IPS DF 4.7 (cell line): ENCODE measurements at regions not wholly inside any gene's neighbourhood (a gene's known extent, or its start where the extent isn't known, plus 50 kb on each side); places are given as distances from the start of the nearest gene placed in this dataset.
A peak's percentile ranks its signal among the peaks of the same experiment; 100 is the strongest.
"Not testable (repeated sequence)": the region's sequence is repeated elsewhere in the genome, so short reads cannot be mapped to it uniquely, and the experiment has no call there.

Experiments used
- DNase-seq: peaks from one replicate; pipeline ENCODE4 v3.0.0-alpha.2; 2013; ENCODE audit warnings: low spot score; ENCODE audit errors: extremely low read depth

DNA sequence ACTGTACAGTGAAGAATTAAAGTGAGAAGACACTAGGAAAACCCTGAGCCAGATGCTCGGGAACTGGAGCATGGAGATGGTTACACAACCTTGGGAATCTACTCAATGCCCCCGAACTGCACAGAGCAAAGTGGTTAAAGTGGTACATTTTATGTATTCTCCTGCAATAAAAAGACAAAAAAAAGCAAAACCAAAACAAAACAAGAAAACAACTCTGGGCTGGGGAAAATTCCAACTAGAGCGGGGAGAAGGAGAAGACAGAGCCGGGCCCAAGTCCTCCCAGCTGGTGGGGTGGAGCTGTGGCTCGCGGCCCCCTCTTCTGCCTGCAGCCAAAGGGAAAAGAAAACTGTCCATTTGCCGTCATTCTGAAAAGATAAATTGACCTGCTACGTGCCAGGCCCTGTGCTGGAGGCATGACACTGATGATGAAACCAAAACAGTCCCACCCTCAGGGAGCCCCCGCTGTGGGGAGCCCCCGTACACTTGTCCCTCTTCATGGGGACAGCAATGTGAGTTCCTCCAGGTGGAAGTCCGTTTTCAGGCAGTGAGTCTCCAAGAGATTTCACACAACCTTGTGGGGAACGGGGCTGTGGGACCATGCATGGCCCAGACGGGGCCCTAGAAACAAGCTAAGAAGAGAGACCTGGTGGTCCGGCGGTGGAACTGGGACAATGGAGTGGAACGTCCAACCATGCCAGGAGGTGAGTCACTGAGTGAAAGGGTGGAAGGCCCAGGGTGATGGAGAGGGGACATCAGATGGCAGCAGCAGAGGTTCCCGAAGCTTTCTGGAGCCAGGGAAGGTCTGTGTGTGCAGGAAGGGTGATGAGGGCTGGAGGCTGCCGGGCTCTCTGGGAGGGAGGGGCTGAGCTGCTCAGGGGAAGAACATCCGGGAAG is 114.8 kb upstream of the COL5A1 start:
- DNase-seq, result no peak

DNA sequence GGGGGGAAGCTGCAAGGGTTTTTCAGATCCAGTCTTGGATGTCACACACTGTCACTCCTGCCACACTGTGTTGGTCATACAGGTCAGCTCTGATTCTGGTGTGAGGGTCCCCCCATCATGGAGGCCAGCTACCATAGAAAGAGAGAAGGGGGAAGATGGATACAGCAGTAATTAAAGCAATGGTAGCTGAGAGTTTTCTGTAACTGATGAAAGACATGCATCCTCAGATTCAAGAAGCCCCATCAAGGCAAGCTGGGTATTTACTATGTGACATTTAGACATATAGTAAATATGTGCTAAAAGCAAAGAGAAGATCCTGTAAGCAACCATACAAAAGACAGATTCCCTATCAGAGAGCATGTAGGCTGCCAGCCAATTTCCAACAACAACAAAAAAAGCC is 110.9 kb upstream of the COL5A1 start:
- DNase-seq, result no peak

DNA sequence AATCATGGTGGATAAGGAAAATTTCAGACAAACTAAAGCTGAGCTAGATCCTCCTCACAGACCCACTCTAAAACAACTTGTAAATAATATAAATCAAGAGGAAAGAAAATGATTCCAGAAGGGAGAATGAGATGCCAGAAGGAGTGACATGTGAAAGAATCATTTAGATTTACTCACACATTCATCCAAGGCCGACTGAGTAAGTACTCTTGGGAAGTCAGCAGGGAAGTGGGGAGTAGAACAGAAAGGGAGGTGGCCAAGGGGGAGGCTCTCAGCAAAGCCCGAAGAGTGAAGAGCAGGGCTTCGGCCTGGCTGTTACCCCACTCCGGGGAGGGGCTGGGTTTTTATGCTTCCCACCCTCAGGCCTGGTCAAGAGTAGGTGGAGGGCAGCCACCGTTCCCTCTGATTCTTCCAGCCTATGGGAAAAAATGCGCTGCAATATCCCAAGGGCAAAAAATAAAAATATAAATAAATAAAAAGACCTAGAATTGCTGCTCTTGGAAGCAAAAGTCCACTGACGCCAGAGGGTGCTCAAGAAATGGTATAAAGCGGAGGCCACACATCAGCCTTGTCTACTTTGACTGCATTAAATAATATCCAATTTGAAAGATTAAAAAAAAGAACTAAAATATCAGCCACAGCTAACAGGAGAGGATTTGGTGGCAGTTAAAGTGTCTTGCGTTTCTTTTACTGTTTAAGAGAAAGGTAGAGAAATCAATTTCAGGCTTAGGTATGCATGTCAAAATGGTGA is 110.2 kb upstream of the COL5A1 start:
- DNase-seq, result no peak

DNA sequence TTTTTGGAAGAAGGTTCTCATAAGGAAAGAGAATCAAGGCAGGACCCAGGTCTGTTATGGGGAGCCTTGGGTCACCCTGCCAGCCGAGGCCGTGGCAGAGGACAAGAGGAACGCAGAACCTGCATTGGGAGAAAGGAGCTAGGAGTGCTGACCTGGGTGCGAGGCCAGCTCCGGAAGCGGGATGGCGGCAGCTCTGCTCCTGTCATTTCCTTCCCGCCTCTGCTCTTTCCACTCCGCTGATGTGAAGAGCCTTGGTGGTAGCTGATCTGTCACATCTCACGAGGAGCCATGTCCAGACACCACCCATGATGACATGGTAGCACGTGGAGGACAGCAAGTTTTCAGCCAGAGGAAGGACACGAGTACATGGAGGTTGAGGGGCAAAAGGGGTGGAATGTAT is 109.5 kb upstream of the COL5A1 start:
- DNase-seq, result no peak

DNA sequence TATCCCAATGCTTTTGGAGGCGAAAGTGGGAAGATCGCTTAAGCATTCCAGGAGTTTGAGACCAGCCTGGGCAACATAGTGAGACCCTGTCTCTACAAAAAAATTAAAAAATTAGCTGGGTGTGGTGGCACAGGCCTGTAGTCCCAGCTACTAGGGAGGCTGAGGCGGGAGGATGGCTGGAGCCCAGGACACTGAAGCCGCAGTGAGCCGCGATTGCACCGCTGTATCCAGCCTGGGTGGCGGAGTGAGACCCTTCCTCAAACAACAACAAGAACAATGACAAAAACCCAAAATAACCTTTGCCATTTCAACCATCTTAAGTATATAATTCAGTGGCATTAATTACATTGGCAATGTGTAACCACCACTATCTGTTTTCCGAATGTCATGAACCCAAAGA is 108.9 kb upstream of the COL5A1 start:
- not testable (repeated sequence) for DNase-seq

DNA sequence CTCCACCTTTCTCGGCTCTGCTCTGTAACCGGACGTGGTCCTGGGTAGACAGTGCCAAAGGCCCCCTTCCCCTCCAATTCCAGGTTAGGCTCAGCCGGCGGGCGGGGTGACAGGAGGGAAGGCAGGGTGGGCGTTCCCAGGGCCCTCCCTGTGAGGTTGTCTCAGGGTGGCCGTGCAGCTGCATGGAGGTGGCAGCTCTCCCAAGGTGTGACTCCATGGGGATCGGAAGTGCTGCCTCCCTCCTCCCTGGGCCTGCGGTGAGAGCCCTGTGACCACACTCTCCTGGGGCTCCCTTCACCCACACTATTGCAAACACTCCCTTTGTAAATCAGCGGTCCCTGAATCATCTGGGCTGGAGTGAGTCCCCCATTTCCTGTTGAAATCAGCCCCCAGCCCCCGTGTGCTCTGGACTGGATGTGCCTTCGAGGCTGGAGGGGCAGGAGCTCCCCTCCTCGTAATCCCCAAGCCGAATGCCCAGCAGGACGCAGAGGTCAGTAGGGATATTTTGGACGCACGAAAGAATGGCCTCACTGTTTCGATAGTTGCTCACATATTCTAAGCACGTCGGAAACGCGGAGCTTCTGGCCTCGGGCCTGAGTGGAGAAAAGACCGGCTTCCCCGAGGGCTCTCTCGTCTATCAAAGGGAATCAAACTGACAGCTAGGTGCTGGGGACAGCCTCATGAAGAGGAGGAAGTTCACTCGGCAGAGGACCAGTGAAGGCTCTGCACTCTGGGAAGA is 107.6 kb upstream of the COL5A1 start:
- DNase-seq, result no peak

DNA sequence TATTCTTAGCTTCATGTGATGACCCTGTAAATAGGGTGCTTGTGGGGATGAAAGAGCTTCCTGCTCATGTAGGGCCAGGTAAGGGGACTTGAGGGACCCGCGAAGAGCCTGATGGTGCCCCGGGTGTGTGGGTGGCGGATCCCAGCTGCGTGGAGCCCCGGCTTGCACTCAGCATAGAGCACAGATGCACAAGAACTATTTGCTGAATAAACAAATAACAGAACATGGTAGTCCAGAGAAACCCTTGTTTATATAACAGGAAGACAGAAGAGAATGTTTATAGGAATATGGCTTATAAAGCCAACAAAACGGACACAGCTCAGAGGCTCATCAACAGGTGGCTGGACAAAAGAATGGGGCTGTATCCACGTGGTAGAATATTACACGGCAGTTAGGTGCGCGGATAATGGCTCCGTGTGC is 106.9 kb upstream of the COL5A1 start:
- DNase-seq, result no peak

DNA sequence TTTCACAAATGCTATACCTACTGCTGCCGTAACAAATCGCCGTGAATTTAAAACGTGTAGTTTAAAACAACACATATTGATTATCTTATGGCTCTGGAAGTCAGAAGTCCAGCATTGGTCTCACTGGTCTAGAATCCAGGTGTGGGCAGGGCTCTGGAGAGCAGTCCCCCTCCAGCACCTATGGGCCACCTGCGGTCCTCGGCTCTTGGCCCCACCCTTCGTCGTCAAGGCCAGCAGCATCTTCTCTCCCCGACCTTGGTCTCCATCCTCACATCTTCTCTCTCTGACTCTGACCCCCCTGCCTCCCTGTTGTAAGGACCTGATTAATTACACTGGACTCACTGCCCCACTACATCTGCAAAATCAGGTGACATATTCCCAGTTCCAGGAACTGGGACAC is 106.4 kb upstream of the COL5A1 start:
- DNase-seq, result no peak

DNA sequence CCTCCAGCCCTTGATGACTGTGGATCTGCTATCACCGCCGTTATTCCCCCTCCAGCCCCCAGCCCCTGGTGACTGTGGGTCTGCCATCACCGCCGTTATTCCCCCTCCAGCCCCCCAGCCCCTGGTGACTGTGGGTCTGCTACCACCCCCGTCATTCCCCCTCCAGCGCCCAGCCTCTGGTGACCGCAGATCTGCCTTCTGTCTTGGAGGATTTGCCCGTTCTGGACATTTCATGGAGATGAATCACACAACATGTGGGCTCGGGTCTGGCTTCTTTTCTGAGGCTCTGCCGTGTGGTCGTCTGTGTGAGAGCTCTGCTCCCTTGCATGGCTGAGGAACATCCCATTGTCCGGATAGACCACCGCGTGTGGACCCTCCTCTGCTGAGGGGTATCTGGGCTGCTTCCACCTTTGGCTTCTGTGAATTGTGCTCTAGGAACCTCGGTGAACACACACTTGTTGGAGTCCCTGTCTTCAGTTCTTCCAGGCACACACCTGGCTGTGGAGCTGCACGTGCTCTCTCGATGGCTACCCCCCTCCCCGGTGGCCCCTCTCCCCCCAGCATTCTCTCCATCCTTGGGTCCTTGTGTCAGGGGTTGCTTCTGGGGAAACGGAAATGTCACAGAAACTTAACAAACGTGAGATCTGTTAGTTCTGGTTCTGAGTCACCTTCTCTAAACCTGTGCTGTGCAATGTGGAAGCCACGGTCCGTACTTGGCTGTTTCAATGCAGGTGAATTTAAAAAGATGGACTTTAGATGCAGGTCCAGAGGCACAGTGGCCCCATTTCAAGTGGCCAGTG is 105.3 kb upstream of the COL5A1 start:
- no peak for DNase-seq

DNA sequence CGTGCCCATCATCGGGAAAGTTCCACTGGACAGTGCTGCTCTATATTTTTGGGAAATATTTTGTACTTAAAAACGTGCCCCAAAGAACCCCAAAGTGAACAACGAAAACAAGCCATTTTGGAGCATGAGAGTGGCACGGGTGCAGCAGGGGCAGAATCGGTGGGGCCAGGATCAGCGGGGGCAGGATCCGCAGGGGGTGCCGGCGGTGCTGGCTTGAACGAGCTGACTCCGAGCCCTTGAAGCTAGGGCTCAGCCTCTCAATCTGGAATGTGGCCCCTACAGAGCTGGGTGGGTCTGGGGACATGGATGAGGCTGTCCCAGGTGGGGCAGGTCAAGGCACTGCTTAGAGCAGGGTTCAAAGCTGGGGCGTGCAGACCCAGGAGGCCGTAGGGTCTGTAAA is 104.7 kb upstream of the COL5A1 start:
- no peak for DNase-seq

DNA sequence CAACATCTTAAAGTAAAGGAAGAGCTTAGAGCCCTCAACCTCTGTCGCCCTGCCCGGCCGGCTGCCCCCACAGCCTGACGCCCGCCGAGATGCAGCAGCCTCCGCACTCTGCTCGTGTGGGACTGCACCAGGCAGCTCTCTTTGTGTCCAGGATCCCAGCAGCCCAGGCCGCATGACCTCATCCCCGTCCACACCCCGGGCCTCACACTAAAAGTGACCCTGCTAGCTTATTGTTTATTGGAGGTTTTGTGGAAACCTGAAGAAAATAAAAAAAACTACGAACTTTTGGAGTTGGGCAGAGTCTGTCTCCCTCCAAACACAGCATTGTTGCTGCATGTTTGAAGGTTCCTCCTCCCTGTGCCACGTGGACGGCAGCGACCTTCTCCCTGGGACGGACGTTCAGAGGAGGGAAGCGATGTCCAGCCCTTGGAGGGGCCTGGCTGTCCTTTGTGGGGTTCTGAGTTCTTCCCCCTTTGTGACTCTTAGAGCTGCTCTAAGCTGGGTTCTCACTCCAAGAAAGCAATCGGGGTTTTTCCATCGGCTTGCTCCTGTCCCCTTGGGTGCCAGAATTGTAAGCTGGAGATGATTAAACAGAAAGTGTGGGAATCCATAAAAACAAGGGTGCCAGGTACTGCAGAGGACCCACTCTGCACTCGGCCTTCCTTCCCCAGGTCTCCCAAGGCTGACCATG is 103.5 kb upstream of the COL5A1 start:
- DNase-seq, result no peak

DNA sequence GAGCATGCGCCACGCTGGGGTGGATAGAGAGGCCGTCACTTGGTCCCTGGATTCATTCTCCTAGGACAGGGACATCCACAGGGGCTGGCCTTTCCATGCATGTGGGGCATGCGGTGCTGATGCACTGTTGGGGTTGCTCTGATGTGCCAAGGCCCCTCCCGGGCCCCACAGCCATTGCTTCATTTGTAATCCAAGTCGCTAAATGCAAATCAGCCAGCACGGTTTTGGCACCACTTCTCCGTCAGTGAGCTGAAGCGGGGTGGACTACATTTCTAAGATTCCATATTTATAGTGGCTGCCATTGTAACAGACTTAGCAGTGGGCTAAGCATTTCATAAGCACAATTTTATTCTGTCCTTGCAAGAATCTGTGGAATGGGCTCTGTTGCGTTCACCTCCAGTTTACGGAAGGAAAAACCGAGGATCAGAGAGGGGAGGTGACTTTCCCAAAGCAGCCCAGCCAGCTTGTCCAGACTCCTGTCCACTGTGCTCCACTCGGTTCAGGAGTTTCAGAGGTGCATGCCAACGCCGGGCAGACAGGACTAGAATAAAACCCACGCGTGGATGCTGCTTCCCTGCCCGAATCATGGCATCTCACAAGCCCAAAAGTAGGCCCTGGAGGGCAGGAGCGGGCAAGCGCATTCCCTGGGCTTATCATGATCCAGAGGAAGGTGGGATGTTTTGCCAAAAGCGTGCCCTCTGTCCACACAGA is 102.6 kb upstream of the COL5A1 start:
- DNase-seq, result no peak

DNA sequence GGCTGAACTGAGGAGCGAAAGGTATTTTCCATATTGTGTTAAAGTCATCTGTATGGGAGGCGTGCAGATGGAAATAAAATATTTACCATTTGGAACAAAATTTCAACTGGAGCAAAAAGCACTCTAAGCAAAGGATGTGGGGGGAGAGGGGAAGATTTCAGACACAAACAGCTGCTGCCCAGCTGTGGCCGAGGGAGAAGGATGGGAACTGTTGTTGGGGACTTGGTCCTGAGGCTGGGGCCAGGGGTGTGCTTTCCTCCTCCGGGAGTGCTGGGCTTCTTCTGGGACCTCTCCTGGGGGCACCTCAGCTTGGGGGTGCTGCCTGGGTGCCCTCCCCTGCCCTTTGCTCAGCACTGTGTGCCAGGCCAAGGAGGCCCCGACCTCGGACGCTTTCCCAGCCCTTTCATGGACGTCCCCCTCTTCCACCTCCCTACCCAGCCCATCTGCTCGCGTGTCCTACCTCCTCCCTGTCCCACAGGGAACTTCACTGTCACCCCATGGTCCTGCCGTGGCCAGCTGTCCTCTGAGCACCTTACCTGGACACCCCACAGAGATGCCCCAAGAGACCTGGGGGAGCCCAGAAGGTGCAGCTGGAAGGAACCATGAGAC is 101.9 kb upstream of the COL5A1 start:
- no peak for DNase-seq

DNA sequence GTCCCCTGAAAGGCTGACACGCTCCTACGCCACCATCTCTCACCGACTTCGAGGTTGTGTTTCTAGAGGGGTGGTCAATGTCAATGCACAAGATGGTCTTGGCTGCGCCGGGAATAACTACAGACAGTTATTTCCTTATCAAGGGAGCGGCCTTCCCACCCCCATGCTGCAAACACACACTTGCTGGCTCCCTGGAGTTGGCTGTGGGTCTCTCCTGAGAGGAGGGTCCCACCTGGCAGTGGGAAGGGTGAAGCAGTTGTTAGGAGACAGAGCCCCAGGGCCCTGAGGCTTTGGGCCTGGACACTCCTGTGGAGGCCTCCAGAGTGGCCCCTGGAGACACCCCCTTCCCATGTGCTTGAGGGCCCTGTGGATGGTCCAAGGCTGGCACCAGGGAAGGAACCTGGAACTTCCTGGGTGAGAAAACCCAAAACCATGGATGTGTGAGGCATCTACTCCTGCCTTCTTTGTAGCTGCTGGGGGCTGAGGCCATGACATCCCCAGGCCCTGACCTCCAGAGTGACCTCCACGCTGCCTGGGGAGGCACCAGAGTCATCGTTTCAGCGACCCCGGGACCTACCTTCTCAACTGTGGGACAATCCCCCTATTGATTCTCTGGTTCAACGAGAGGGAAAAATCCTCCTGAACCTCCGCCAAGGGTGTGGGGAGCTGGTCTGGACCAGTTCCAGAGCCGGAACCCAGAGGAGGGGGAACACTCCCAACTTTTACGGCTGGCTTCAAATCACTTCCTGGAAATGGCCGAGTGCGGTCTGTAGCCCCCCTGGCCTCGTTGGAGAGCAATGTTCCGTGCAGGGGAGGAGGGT is 101.1 kb upstream of the COL5A1 start:
- DNase-seq, result no peak

DNA sequence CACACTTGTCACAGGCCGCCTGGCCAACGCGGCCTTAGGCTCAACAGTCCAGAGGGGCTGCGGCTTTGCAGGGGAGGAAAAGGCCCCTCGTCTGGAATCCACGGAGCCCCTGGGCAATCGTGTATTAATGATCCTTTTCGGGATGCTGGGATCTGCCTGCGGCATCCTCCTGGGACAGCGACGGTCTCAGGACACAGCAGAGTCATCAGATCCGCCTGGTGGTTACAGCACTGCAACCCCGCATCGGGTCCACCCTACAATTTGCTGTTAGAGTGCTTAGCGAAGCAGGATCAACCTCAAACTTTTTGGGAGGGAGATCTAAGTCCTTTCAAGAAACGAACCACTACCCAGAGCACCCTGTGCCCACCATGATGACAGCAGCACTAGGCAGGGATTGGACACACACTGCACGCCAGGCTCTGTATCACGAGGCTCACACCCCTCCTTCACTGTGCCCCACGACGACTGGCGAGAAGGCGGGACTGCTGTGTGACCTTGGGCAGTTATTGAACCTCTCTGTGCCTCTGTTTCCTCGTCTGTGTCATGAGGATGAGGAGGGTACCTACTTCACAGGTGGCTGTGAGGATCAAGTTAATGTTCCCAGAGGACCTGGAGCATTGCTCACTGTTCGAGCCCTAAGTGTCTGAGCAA is 100.4 kb upstream of the COL5A1 start:
- DNase-seq, result no peak

DNA sequence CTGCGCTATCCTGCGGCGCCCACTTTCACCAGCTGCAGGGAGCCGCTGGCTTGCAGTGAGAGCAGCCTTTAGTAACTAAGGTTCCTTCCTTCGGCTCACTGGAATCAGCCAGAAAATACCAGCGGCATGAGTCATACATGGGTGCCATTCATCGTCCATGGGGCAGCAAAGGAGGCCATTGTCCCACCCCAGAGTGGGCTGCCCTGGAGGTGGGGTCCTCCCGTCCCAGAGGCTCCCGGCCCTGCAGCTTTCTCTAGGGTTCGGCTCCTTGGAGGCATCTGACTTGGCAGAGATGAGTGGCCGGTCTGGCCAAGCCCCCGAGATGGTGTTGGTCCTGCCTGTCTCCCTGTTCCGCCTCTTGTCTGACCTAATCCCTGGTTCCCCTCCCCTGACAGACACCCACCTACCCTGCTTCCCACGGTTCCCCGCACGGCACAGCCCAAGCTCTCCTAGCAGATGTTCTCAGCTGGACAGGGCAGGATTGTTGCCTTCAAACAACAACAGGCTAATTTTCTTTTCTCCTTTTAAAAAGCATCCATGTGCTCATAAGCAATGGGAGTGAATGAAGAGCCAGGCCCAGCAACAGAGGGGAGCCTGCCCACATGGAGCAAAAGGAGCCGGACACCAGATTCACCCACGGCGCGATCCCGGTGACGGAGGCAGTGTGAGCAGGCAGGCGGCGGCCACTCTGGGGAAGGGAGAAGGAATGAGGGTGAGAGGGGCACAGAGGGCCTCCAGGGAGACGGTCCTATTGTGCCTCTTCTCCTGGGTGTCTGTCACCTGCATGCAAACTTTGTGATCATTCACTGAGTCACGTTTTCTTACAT is 97.0 kb upstream of the COL5A1 start:
- DNase-seq, result peak; percentile 38

DNA sequence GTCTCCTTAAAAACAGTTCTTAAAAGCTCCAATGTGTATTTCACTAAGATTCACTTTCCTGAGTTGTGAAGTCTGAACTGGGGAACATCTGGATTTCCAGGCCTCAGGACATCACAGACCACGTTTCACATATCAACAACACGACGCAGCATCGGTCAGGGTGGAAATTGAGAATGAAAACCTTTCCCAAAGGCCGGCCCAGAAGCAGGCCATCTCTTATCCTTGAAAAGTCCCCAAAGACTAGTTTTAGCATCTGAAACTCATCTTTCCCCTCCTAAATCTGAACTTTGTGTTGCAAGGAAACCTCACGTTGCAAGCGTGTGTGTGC is 96.4 kb upstream of the COL5A1 start:
- DNase-seq, result no peak
